H1 (cell line): ENCODE measurements at regions not wholly inside any gene's neighbourhood (a gene's known extent, or its start where the extent isn't known, plus 50 kb on each side); places are given as distances from the start of the nearest gene placed in this dataset.

Source experiments
- CBX8 ChIP-seq: fragments of 300-800, 300-1000 bp; sonication (generic); IDR thresholded peaks from 2 replicates; pipeline ENCODE4 v1.7.1; 2016; ENCODE audit warnings: low read depth, low read length, borderline replicate concordance
- CEBPB ChIP-seq: IDR thresholded peaks from 2 replicates; pipeline ENCODE4 v1.6.1; 2012; ENCODE audit warnings: low read depth, low read length
- FOSL1 ChIP-seq: IDR thresholded peaks from 2 replicates; pipeline ENCODE4 v1.6.1; 2011; ENCODE audit warnings: mild to moderate bottlenecking, low read depth, low read length, moderate library complexity; ENCODE audit not compliant: insufficient read depth
- SIN3A ChIP-seq, 2 experiments: IDR thresholded peaks in 1 of 2; conservative IDR thresholded peaks in 1 of 2; 2 replicates each; pipeline ENCODE4 v1.6.1; 2011 to 2012; ENCODE audit warnings: low read length in 2 of 2, improper control_type of control experiment in 1 of 2, low read depth in 1 of 2, mild to moderate bottlenecking in 1 of 2
- SUZ12 ChIP-seq: fragments of 200-600 bp; sonication (generic); IDR thresholded peaks from 2 replicates; pipeline ENCODE4 v1.6.1; 2012; ENCODE audit warnings: mild to moderate bottlenecking, inconsistent platforms, low read length, moderate library complexity, mixed read lengths
- TF ChIP-seq, protein P1 (sequence below): fragments of 300-600 bp; sonication (generic); IDR thresholded peaks from 2 replicates; pipeline ENCODE4 v1.7.1; 2012; ENCODE audit warnings: low read length, moderate library complexity, mild to moderate bottlenecking, inconsistent platforms; ENCODE audit not compliant: insufficient replicate concordance
- TF ChIP-seq, protein P2 (sequence below): IDR thresholded peaks from 2 replicates; pipeline ENCODE4 v1.6.1; 2012; ENCODE audit warnings: inconsistent platforms

DNA sequence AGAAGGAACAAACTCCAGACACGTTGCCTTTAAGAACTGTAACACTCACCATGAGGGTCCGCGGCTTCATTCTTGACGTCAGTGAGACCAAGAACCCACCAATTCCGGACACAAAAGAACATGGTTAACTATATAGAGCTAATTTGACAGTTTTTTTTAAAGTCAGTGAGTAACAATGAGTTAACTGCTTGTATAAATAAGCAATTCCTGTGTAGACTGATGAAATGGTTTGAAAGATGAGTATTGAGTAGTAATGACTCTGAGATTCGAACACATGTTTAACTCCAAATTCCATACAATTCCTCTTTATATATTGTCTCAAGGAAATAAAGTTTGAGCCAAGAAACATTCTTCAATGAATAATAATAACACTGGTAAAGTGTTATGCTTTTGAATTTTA, 478.0 kb downstream of the MMUT start (continued):
- TF ChIP-seq, protein P1, sequence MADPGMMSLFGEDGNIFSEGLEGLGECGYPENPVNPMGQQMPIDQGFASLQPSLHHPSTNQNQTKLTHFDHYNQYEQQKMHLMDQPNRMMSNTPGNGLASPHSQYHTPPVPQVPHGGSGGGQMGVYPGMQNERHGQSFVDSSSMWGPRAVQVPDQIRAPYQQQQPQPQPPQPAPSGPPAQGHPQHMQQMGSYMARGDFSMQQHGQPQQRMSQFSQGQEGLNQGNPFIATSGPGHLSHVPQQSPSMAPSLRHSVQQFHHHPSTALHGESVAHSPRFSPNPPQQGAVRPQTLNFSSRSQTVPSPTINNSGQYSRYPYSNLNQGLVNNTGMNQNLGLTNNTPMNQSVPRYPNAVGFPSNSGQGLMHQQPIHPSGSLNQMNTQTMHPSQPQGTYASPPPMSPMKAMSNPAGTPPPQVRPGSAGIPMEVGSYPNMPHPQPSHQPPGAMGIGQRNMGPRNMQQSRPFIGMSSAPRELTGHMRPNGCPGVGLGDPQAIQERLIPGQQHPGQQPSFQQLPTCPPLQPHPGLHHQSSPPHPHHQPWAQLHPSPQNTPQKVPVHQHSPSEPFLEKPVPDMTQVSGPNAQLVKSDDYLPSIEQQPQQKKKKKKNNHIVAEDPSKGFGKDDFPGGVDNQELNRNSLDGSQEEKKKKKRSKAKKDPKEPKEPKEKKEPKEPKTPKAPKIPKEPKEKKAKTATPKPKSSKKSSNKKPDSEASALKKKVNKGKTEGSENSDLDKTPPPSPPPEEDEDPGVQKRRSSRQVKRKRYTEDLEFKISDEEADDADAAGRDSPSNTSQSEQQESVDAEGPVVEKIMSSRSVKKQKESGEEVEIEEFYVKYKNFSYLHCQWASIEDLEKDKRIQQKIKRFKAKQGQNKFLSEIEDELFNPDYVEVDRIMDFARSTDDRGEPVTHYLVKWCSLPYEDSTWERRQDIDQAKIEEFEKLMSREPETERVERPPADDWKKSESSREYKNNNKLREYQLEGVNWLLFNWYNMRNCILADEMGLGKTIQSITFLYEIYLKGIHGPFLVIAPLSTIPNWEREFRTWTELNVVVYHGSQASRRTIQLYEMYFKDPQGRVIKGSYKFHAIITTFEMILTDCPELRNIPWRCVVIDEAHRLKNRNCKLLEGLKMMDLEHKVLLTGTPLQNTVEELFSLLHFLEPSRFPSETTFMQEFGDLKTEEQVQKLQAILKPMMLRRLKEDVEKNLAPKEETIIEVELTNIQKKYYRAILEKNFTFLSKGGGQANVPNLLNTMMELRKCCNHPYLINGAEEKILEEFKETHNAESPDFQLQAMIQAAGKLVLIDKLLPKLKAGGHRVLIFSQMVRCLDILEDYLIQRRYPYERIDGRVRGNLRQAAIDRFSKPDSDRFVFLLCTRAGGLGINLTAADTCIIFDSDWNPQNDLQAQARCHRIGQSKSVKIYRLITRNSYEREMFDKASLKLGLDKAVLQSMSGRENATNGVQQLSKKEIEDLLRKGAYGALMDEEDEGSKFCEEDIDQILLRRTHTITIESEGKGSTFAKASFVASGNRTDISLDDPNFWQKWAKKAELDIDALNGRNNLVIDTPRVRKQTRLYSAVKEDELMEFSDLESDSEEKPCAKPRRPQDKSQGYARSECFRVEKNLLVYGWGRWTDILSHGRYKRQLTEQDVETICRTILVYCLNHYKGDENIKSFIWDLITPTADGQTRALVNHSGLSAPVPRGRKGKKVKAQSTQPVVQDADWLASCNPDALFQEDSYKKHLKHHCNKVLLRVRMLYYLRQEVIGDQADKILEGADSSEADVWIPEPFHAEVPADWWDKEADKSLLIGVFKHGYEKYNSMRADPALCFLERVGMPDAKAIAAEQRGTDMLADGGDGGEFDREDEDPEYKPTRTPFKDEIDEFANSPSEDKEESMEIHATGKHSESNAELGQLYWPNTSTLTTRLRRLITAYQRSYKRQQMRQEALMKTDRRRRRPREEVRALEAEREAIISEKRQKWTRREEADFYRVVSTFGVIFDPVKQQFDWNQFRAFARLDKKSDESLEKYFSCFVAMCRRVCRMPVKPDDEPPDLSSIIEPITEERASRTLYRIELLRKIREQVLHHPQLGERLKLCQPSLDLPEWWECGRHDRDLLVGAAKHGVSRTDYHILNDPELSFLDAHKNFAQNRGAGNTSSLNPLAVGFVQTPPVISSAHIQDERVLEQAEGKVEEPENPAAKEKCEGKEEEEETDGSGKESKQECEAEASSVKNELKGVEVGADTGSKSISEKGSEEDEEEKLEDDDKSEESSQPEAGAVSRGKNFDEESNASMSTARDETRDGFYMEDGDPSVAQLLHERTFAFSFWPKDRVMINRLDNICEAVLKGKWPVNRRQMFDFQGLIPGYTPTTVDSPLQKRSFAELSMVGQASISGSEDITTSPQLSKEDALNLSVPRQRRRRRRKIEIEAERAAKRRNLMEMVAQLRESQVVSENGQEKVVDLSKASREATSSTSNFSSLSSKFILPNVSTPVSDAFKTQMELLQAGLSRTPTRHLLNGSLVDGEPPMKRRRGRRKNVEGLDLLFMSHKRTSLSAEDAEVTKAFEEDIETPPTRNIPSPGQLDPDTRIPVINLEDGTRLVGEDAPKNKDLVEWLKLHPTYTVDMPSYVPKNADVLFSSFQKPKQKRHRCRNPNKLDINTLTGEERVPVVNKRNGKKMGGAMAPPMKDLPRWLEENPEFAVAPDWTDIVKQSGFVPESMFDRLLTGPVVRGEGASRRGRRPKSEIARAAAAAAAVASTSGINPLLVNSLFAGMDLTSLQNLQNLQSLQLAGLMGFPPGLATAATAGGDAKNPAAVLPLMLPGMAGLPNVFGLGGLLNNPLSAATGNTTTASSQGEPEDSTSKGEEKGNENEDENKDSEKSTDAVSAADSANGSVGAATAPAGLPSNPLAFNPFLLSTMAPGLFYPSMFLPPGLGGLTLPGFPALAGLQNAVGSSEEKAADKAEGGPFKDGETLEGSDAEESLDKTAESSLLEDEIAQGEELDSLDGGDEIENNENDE = no peak
- TF ChIP-seq, protein P2, sequence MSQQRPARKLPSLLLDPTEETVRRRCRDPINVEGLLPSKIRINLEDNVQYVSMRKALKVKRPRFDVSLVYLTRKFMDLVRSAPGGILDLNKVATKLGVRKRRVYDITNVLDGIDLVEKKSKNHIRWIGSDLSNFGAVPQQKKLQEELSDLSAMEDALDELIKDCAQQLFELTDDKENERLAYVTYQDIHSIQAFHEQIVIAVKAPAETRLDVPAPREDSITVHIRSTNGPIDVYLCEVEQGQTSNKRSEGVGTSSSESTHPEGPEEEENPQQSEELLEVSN = no peak
- no peak for TF ChIP-seq SUZ12
- no peak for TF ChIP-seq SIN3A (conservative IDR thresholded peaks at IDR 0.05 in 1 of 2, IDR thresholded peaks at IDR 0.05 in 1 of 2; ENCODE audit: low read depth in 1 of 2, low read length in 2 of 2)
- TF ChIP-seq CEBPB = no peak
- no peak for TF ChIP-seq FOSL1
- no peak for TF ChIP-seq CBX8
- TF ChIP-seq, all 59 proteins: peak for 0
